Calu3 (cell line): ENCODE measurements at regions not wholly inside any gene's neighbourhood (a gene's known extent, or its start where the extent isn't known, plus 50 kb on each side); places are given as distances from the start of the nearest gene placed in this dataset.

Experiments used
- BruUV-seq: library from RNA; stranded (reverse); fragments of 400-500 nt; replicated peaks from 2 replicates; lab custom pipeline; 2021; lab: Mats Ljungman, UMichigan
- CTCF ChIA-PET: fragments of 300-600 bp; sonication (Branson Sonifier 250); formaldehyde crosslinking; loops from one replicate; lab custom pipeline; 2022; ENCODE audit warnings: antibody characterized with exemption; lab: Charles Lee
- DNase-seq: peaks from one replicate; pipeline ENCODE4 v3.0.0; 2022
- H3K27ac Mint-ChIP-seq: one replicate; pipeline ENCODE4 v1.8.0; 2022; ENCODE audit warnings: mixed read lengths; ENCODE audit not compliant: unreplicated experiment
- H3K27me3 Mint-ChIP-seq: one replicate; pipeline ENCODE4 v1.8.0; 2022; ENCODE audit warnings: mixed read lengths; ENCODE audit not compliant: unreplicated experiment
- H3K36me3 Mint-ChIP-seq: one replicate; pipeline ENCODE4 v1.8.0; 2022; ENCODE audit warnings: mild to moderate bottlenecking, moderate library complexity, mixed read lengths; ENCODE audit not compliant: insufficient read depth, unreplicated experiment
- H3K4me1 Mint-ChIP-seq: one replicate; pipeline ENCODE4 v1.8.0; 2022; ENCODE audit warnings: mild to moderate bottlenecking, low read depth, mixed read lengths; ENCODE audit not compliant: unreplicated experiment
- H3K4me3 Mint-ChIP-seq: one replicate; pipeline ENCODE4 v1.8.0; 2022; ENCODE audit warnings: mild to moderate bottlenecking, low read depth, moderate library complexity, mixed read lengths; ENCODE audit not compliant: unreplicated experiment
- H3K9me3 Mint-ChIP-seq: one replicate; pipeline ENCODE4 v1.8.0; 2022; ENCODE audit warnings: low read depth, mixed read lengths; ENCODE audit not compliant: unreplicated experiment
- intact Hi-C: fragments of 100-400 bp; cut with micrococcal nuclease; formaldehyde crosslinking; loops from one replicate; pipeline ENCODE4 v1.10.0; 2022; ENCODE audit not compliant: unreplicated experiment
- TF ChIP-seq, protein P1 (sequence below): fragments of 200-600 bp; IDR thresholded peaks from one replicate; pipeline ENCODE4 v1.8.0; 2022; ENCODE audit warnings: antibody characterized with exemption; ENCODE audit not compliant: unreplicated experiment

DNA sequence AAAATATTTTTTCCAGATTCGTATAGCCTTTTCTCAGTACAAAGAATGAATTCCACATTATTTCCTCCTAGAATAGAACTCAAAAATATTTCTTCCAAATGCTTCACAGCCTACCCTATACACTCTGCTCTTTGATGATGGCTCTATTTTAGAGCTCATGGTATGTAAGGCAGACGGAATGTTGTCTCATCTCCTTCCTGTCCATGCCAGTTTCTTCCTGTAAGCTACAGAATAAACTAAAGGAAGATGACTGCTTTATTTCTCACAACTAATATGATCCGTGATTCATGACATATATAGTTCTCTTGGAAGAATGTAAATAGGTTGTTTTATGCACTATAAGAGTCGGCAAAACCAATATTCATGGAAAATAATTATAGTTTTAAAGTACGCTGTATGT lies 723.1 kb downstream of the CDH11 start:
- Mint-ChIP-seq H3K27me3 (no peaks in the 10 kb centered on the region), H3K4me1 (no peaks in the 10 kb centered on the region), H3K4me3 (no peak overlapping the region), H3K27ac (no peak overlapping the region), H3K36me3 (no peaks in the 10 kb centered on the region), H3K9me3 (peaks cover 11% of the 10 kb centered on the region)
- no TSS peak for BruUV-seq
- no peak for DNase-seq
- intact Hi-C loops = no loop called here
- TF ChIP-seq, protein P1, sequence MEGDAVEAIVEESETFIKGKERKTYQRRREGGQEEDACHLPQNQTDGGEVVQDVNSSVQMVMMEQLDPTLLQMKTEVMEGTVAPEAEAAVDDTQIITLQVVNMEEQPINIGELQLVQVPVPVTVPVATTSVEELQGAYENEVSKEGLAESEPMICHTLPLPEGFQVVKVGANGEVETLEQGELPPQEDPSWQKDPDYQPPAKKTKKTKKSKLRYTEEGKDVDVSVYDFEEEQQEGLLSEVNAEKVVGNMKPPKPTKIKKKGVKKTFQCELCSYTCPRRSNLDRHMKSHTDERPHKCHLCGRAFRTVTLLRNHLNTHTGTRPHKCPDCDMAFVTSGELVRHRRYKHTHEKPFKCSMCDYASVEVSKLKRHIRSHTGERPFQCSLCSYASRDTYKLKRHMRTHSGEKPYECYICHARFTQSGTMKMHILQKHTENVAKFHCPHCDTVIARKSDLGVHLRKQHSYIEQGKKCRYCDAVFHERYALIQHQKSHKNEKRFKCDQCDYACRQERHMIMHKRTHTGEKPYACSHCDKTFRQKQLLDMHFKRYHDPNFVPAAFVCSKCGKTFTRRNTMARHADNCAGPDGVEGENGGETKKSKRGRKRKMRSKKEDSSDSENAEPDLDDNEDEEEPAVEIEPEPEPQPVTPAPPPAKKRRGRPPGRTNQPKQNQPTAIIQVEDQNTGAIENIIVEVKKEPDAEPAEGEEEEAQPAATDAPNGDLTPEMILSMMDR = no peak
- CTCF ChIA-PET = no interaction called here

DNA sequence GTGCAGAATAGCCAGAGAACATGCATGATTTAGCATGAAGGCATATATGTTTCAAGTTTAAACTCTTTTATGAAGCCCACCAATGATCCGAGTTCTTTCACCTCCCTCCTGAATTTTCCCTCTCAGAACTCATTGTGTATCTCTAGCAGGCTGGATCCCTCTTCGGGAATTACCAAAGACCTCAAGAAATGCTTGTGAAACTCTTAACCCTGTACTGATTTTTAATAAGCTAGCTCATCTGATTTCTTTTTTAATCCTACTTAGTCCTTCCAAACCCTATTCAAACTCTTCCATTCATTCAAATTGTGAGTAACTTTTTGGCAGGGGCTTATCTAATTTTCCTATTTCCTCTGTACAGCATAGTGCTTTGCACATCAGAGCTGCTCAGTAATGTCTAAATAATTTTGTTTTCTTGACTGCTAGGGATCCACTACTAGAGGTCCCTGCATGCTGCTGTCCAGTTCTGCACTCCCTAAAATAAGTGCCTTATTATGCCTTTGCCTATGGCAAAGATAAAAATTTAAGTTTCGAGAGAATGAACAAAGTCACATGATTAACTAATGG lies 723.8 kb downstream of the CDH11 start:
- H3K27me3 Mint-ChIP-seq = no peaks in the 10 kb centered on the region
- intact Hi-C loops = no loop called here
- peaks cover 11% of the 10 kb centered on the region for H3K9me3 Mint-ChIP-seq
- no peaks in the 10 kb centered on the region for H3K36me3 Mint-ChIP-seq
- H3K4me1 Mint-ChIP-seq = no peaks in the 10 kb centered on the region
- DNase-seq = no peak
- BruUV-seq = no TSS peak
- CTCF ChIA-PET = no interaction called here
- H3K4me3 Mint-ChIP-seq = no peak overlapping the region
- H3K27ac Mint-ChIP-seq = no peak overlapping the region
- TF ChIP-seq, protein P1 = no peak

DNA sequence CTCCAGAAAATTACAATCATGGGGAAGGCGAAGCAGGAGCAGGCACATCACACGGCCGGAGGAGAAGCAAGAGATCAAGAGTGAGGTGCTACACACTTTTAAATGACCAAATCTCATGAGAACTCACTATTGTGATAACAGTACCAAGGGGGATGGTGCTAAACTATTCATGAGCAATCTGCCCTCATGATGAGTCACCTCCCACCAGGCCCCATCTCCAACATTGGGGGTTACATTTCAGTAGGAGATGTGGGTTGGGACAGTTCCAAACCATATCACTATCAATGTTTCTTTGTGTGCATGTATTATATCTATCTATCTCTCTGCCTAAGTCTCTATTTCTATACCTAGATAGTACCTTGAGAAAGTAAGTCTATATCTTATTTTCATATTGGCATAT lies 724.8 kb downstream of the CDH11 start:
- CTCF ChIA-PET = no interaction called here
- Mint-ChIP-seq H3K4me3 (no peak overlapping the region), H3K9me3 (peaks cover 11% of the 10 kb centered on the region), H3K27ac (no peak overlapping the region), H3K4me1 (no peaks in the 10 kb centered on the region), H3K36me3 (no peaks in the 10 kb centered on the region), H3K27me3 (no peaks in the 10 kb centered on the region)
- TF ChIP-seq, protein P1 = no peak
- DNase-seq = no peak
- BruUV-seq = no TSS peak
- intact Hi-C loops = no loop called here

DNA sequence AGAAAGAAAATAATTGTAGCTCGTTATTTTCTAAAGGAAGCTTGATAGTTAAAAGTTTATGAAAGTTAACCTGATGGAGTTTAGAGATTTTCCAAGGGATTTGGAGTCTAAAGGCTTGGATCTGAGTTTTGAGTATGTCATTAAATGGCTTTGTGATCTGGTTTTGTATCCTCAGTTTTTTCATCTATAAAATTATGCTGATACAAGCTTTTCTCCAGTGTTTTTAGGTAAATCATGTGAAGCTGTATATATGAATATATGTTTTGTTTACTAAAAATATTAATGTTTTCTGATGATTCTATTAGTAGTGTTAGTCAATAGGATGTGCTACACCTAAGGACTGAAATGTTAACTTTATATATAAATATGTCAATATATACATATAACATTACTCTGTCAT lies 727.8 kb downstream of the CDH11 start:
- intact Hi-C loops = no loop called here
- no TSS peak for BruUV-seq
- CTCF ChIA-PET = no interaction called here

More for the DNA sequence above, 727.8 kb downstream of the CDH11 start:
- Mint-ChIP-seq H3K9me3 (peaks cover 13% of the 10 kb centered on the region), H3K27me3 (no peaks in the 10 kb centered on the region), H3K4me3 (no peak overlapping the region), H3K27ac (no peak overlapping the region), H3K4me1 (no peaks in the 10 kb centered on the region), H3K36me3 (no peaks in the 10 kb centered on the region)
- DNase-seq = no peak
- TF ChIP-seq, protein P1 = no peak
